Upper lobe of left lung (tissue), 6 donors: ENCODE measurements at regions not wholly inside any gene's neighbourhood (a gene's known extent, or its start where the extent isn't known, plus 50 kb on each side); places are given as distances from the start of the nearest gene placed in this dataset.

ENCODE experiments used
- ATAC-seq, 2 donors: fragments of 200-7000 bp; cut with Tn5 transposase; one replicate each; pipeline ENCODE4 v1.9.1; 2022; ENCODE audit warnings: mild to moderate bottlenecking in 2 of 2, moderate library complexity in 2 of 2; ENCODE audit not compliant: low FRiP score in 2 of 2
- DNase-seq, 2 donors: peaks; one replicate each; pipeline ENCODE4 v3.0.0-alpha.2; 2019 to 2020
- H3K27ac ChIP-seq, 4 donors: fragments of 200-600 bp; sonication (generic); one replicate each; pipeline ENCODE4 v1.5.1; 2016 to 2019
- H3K27me3 ChIP-seq, 4 donors: fragments of 200-600 bp; sonication (generic); one replicate each; pipeline ENCODE4 v1.5.1; 2017 to 2019
- H3K36me3 ChIP-seq, 4 donors: fragments of 200-600 bp; sonication (generic); one replicate each; pipeline ENCODE4 v1.5.1; 2016 to 2019
- H3K4me1 ChIP-seq, 4 donors: fragments of 200-600 bp; sonication (generic); one replicate each; pipeline ENCODE4 v1.5.1; 2018 to 2019
- H3K4me3 ChIP-seq, 4 donors: fragments of 200-600 bp; sonication (generic); one replicate each; pipeline ENCODE4 v1.5.1; 2017 to 2019; ENCODE audit warnings: mild to moderate bottlenecking in 2 of 4, moderate library complexity in 1 of 4
- H3K9me3 ChIP-seq, 4 donors: fragments of 200-600 bp; sonication (generic); one replicate each; pipeline ENCODE4 v1.5.1; 2018 to 2019
- CTCF ChIP-seq, 6 experiments: fragments of 450-650 bp in 4 of 6; fragments of 200-600 bp in 2 of 6; sonication (generic) in 2 of 6; IDR thresholded peaks; one replicate each; pipeline ENCODE4 v1.5.1; 2016 to 2019; ENCODE audit warnings: antibody characterized with exemption in 6 of 6
- EP300 ChIP-seq, 4 donors: sonication (generic); formaldehyde crosslinking; IDR thresholded peaks; one replicate each; pipeline ENCODE4 v1.5.1; 2017; ENCODE audit warnings: antibody characterized with exemption in 4 of 4, control low read depth in 2 of 4
- POLR2A ChIP-seq, 4 donors: fragments of 450-650 bp; IDR thresholded peaks; one replicate each; pipeline ENCODE4 v1.5.1; 2016 to 2017; ENCODE audit warnings: antibody characterized with exemption in 4 of 4, mild to moderate bottlenecking in 2 of 4
- POLR2AphosphoS5 ChIP-seq, 2 donors: sonication (generic); formaldehyde crosslinking; IDR thresholded peaks; one replicate each; pipeline ENCODE4 v1.5.1; 2017; ENCODE audit warnings: antibody characterized with exemption in 2 of 2
- WGBS, 2 donors: methylation state at CpG; one replicate each; pipeline ENCODE4 v1.1.5; 2017 to 2018; 5-methylcytosine and 5-hydroxymethylcytosine counted together
- donor health status: DM: no; HTN: no; CAD: no; lungs with moderate emphysema.
- donor health status: DM: no; HTN: yes; CAD: no; lungs with severe emphysema.

- no peak overlapping the region for H3K4me3 ChIP-seq
- no peaks in the 10 kb centered on the region for H3K27me3 ChIP-seq
- WGBS, 2 donors = 83 to 92% methylated on average over 6 of the region's 6 CpGs
- no peak for DNase-seq
- no peak for TF ChIP-seq POLR2AphosphoS5 (IDR thresholded peaks at IDR 0.05)
- TF ChIP-seq CTCF (IDR thresholded peaks at IDR 0.05) = no peak
- H3K4me1 ChIP-seq = peaks cover 0 to 9% (median 4%) of the 10 kb centered on the region in 4 donors
- H3K36me3 ChIP-seq = no peaks in the 10 kb centered on the region
- H3K27ac ChIP-seq = no peak overlapping the region
- no peaks in the 10 kb centered on the region for H3K9me3 ChIP-seq
- no peak for ATAC-seq
Measured at GRCh38 chr6:134425513-134425912, 107.6 kb upstream of the SGK1 start.

- DNase-seq = no peak
- TF ChIP-seq EP300 (IDR thresholded peaks at IDR 0.05) = no peak
- TF ChIP-seq CTCF (IDR thresholded peaks at IDR 0.05) = no peak
- no peak for TF ChIP-seq POLR2A (IDR thresholded peaks at IDR 0.05)
- no peak for ATAC-seq
- H3K4me1 ChIP-seq = peaks cover 0 to 13% (median 4%) of the 10 kb centered on the region in 4 donors
- H3K27me3 ChIP-seq = no peaks in the 10 kb centered on the region
- no peak overlapping the region for H3K4me3 ChIP-seq
- no peak overlapping the region for H3K27ac ChIP-seq
- no peaks in the 10 kb centered on the region for H3K9me3 ChIP-seq
- WGBS, 2 donors = 82 to 90% methylated on average over 1 of the region's 1 CpG
- no peaks in the 10 kb centered on the region for H3K36me3 ChIP-seq
Measured at GRCh38 chr6:134424798-134425170, 106.9 kb upstream of the SGK1 start.

GRCh38 chr6:134424165-134424797 is 106.4 kb upstream of the SGK1 start:
- Histone ChIP-seq H3K4me1 (peaks cover 0 to 13% (median 4%) of the 10 kb centered on the region in 4 donors), H3K4me3 (no peak overlapping the region), H3K9me3 (no peaks in the 10 kb centered on the region), H3K27me3 (no peaks in the 10 kb centered on the region), H3K27ac (peak overlapping the region in 1 of 4 donors; percentile 11), H3K36me3 (no peaks in the 10 kb centered on the region)
- no peak for ATAC-seq
- DNase-seq = no peak
- no peak for TF ChIP-seq POLR2AphosphoS5 (IDR thresholded peaks at IDR 0.05)
- no peak for TF ChIP-seq POLR2A (IDR thresholded peaks at IDR 0.05)
- no peak for TF ChIP-seq EP300 (IDR thresholded peaks at IDR 0.05)
- no peak for TF ChIP-seq CTCF (IDR thresholded peaks at IDR 0.05)
- 59 to 63% methylated on average over 2 of the region's 2 CpGs for WGBS, 2 donors

GRCh38 chr6:134422426-134423231 is 104.7 kb upstream of the SGK1 start:
- Histone ChIP-seq H3K27me3 (no peaks in the 10 kb centered on the region), H3K9me3 (no peaks in the 10 kb centered on the region), H3K4me1 (peaks cover 0 to 13% (median 4%) of the 10 kb centered on the region in 4 donors), H3K4me3 (no peak overlapping the region), H3K27ac (peak overlapping the region in 2 of 4 donors; percentile 47 to 52), H3K36me3 (no peaks in the 10 kb centered on the region)
- TF ChIP-seq EP300 (IDR thresholded peaks at IDR 0.05) (no peak), CTCF (IDR thresholded peaks at IDR 0.05) (no peak), POLR2A (IDR thresholded peaks at IDR 0.05) (no peak), POLR2AphosphoS5 (IDR thresholded peaks at IDR 0.05) (no peak)
- ATAC-seq (peak; percentile 43 to 69), DNase-seq (no peak)
- 77 to 83% methylated on average over 6 of the region's 6 CpGs for WGBS, 2 donors
